WERI-Rb-1 (cell line): ENCODE measurements at regions not wholly inside any gene's neighbourhood (a gene's known extent, or its start where the extent isn't known, plus 50 kb on each side); places are given as distances from the start of the nearest gene placed in this dataset.

ENCODE experiments used
- DNase-seq: peaks from one replicate; pipeline ENCODE4 v3.0.0-alpha.2; 2020
- H3K27ac ChIP-seq: fragments of 250-450 bp; sonication (Bioruptor Pico); 2 replicates; pipeline ENCODE4 v1.5.1; 2020; ENCODE audit warnings: mild to moderate bottlenecking, moderate library complexity
- H3K27me3 ChIP-seq: fragments of 250-450 bp; sonication (Bioruptor Pico); 2 replicates; pipeline ENCODE4 v1.5.1; 2021; ENCODE audit warnings: mild to moderate bottlenecking, low read depth, moderate library complexity; ENCODE audit not compliant: insufficient read depth, severe bottlenecking
- H3K36me3 ChIP-seq: fragments of 250-450 bp; sonication (Bioruptor Pico); 2 replicates; pipeline ENCODE4 v1.5.1; 2020; ENCODE audit warnings: mild to moderate bottlenecking, moderate library complexity
- H3K4me3 ChIP-seq: 2 replicates; pipeline ENCODE4 v1.5.1; 2011; ENCODE audit warnings: low read depth, mild to moderate bottlenecking, control low read depth, low read length
- H3K9me3 ChIP-seq: fragments of 250-450 bp; sonication (Bioruptor Pico); 2 replicates; pipeline ENCODE4 v1.5.1; 2021; ENCODE audit warnings: mild to moderate bottlenecking, moderate library complexity; ENCODE audit not compliant: severe bottlenecking
- CTCF ChIP-seq: IDR thresholded peaks from 2 replicates; pipeline ENCODE4 v1.5.1; 2011; ENCODE audit warnings: low read depth, mild to moderate bottlenecking, control low read depth, inconsistent platforms, low read length

- Histone ChIP-seq H3K27me3 (no peaks in the 10 kb centered on the region), H3K27ac (no peak overlapping the region), H3K4me3 (no peak overlapping the region), H3K9me3 (no peaks in the 10 kb centered on the region), H3K36me3 (no peaks in the 10 kb centered on the region)
- DNase-seq, result no peak
- no peak for TF ChIP-seq CTCF
Measured at GRCh38 chrX:39627257-39627656, 470.5 kb downstream of the BCOR start.

- H3K27ac ChIP-seq, result no peak overlapping the region
- no peaks in the 10 kb centered on the region for H3K36me3 ChIP-seq
- H3K27me3 ChIP-seq, result no peaks in the 10 kb centered on the region
- DNase-seq, result no peak
- H3K4me3 ChIP-seq, result no peak overlapping the region
- no peak for TF ChIP-seq CTCF
- no peaks in the 10 kb centered on the region for H3K9me3 ChIP-seq
Measured at GRCh38 chrX:39629001-39629400, 468.8 kb downstream of the BCOR start.

- Histone ChIP-seq H3K4me3 (no peak overlapping the region), H3K36me3 (no peaks in the 10 kb centered on the region), H3K9me3 (peaks cover 4% of the 10 kb centered on the region), H3K27me3 (no peaks in the 10 kb centered on the region), H3K27ac (no peak overlapping the region)
- DNase-seq, result no peak
- no peak for TF ChIP-seq CTCF
Measured at GRCh38 chrX:39630344-39630743, 467.4 kb downstream of the BCOR start.

GRCh38 chrX:39631276-39632229 is 466.2 kb downstream of the BCOR start:
- no peak overlapping the region for H3K27ac ChIP-seq
- DNase-seq, result no peak
- no peaks in the 10 kb centered on the region for H3K27me3 ChIP-seq
- peaks cover 4% of the 10 kb centered on the region for H3K9me3 ChIP-seq
- no peaks in the 10 kb centered on the region for H3K36me3 ChIP-seq
- no peak overlapping the region for H3K4me3 ChIP-seq
- no peak for TF ChIP-seq CTCF

- no peaks in the 10 kb centered on the region for H3K36me3 ChIP-seq
- H3K27ac ChIP-seq, result no peak overlapping the region
- no peak overlapping the region for H3K4me3 ChIP-seq
- no peak for TF ChIP-seq CTCF
- DNase-seq, result no peak
- H3K27me3 ChIP-seq, result no peaks in the 10 kb centered on the region
- peaks cover 4% of the 10 kb centered on the region for H3K9me3 ChIP-seq
Measured at GRCh38 chrX:39633293-39633692, 464.5 kb downstream of the BCOR start.
